GM12874 (cell line): ENCODE measurements at regions not wholly inside any gene's neighbourhood (a gene's known extent, or its start where the extent isn't known, plus 50 kb on each side); places are given as distances from the start of the nearest gene placed in this dataset.
A peak's percentile ranks its signal among the peaks of the same experiment; 100 is the strongest.

Experiments
- CTCF ChIP-seq: IDR thresholded peaks from 2 replicates; pipeline ENCODE4 v1.5.1; 2011; ENCODE audit warnings: low read depth, mild to moderate bottlenecking, control low read depth, low read length, moderate library complexity; ENCODE audit not compliant: insufficient read depth

GRCh38 chr1:240001177-240001740, 90.4 kb upstream of the FMN2 start:
- no peak for TF ChIP-seq CTCF

- peak; percentile 74 for TF ChIP-seq CTCF
Observed at GRCh38 chr1:240004086-240004749, 87.5 kb upstream of the FMN2 start.

GRCh38 chr1:240005997-240006650, 85.6 kb upstream of the FMN2 start:
- TF ChIP-seq CTCF, result no peak

GRCh38 chr1:240008298-240008697, 83.4 kb upstream of the FMN2 start:
- no peak for TF ChIP-seq CTCF

- no peak for TF ChIP-seq CTCF
Observed at GRCh38 chr1:240014051-240014450, 77.6 kb upstream of the FMN2 start.

GRCh38 chr1:240018617-240019016, 73.1 kb upstream of the FMN2 start:
- TF ChIP-seq CTCF, result no peak

- no peak for TF ChIP-seq CTCF
Observed at GRCh38 chr1:240019524-240019923, 72.2 kb upstream of the FMN2 start.
